KOPT-K1 (cell line): ENCODE measurements at regions not wholly inside any gene's neighbourhood (a gene's known extent, or its start where the extent isn't known, plus 50 kb on each side); places are given as distances from the start of the nearest gene placed in this dataset.
"Not testable (repeated sequence)": the region's sequence is repeated elsewhere in the genome, so short reads cannot be mapped to it uniquely, and the experiment has no call there.

Experiments
- H3K27ac ChIP-seq: fragments of 200-600 bp; sonication (generic); 2 replicates; pipeline ENCODE4 v1.5.1; 2016; ENCODE audit warnings: antibody characterized with exemption, mild to moderate bottlenecking, low read depth, low read length; ENCODE audit not compliant: poor library complexity, severe bottlenecking
- H3K36me3 ChIP-seq: fragments of 200-600 bp; sonication (generic); 2 replicates; pipeline ENCODE4 v1.5.1; 2017; ENCODE audit warnings: antibody characterized with exemption, mild to moderate bottlenecking, low read length, moderate library complexity; ENCODE audit not compliant: insufficient read depth
- H3K9me3 ChIP-seq: fragments of 200-600 bp; sonication (generic); 2 replicates; pipeline ENCODE4 v1.5.1; 2017; ENCODE audit warnings: antibody characterized with exemption, low read length, mild to moderate bottlenecking; ENCODE audit not compliant: insufficient read depth, poor library complexity, severe bottlenecking

DNA sequence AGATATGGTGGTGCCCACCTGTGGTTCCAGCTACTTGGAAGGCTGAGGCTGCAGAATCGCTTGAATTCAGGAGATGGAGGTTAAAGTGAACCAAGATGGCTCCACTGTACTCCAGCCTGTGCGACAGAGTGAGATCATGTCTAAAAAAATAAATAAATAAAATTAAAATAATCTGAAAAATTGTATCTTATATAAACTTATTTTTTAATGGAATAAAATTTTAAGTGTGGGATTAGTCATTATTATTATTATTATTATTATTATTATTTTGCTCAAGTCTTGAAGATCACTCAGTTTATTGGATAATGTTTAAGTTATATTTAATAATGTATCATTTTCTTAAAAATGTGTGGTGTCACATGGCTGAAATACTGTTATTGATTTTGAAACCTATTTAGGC, 688.0 kb upstream of the COX7C start:
- no peaks in the 10 kb centered on the region for H3K36me3 ChIP-seq
- no peaks in the 10 kb centered on the region for H3K9me3 ChIP-seq
- no peak overlapping the region for H3K27ac ChIP-seq

DNA sequence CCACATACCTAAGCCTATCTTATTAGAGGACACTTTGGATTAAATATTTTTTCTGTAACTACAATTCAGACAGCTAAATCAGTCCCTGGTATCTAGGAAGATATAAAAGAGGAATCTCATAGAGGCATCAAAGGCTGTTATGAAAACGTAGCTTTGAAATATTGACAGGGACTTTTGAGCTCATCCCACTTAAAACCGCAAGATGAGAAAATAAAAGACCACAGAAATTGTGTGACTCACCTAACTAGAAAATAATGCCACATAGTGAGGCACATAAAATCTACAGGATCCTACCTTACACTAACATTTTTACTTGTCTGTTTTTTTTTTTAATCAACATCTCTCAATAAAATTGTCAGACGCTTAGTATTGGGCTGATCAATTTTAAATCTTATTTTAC, 686.5 kb upstream of the COX7C start:
- no peaks in the 10 kb centered on the region for H3K9me3 ChIP-seq
- H3K27ac ChIP-seq: no peak overlapping the region
- H3K36me3 ChIP-seq: no peaks in the 10 kb centered on the region

DNA sequence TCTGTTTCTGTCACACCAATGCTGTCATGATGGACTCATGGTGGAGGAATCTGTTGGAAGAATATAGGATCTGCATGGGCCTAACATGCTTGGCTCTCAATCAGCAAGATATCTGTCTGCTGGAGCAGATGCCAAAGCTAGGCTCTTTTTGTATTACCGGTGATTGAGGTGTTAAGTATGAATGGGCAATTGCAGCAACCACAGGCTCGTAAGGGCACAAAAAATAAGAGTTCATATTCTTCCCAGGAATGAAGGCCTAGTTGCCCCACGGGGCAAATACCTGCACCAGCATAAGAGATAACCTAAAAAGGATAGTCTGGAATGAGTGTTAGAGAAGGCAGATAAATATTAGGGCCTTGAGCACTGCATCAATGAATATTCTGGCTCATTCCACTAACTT, 679.5 kb upstream of the COX7C start:
- Histone ChIP-seq H3K9me3 (no peaks in the 10 kb centered on the region), H3K27ac (no peak overlapping the region), H3K36me3 (no peaks in the 10 kb centered on the region)

DNA sequence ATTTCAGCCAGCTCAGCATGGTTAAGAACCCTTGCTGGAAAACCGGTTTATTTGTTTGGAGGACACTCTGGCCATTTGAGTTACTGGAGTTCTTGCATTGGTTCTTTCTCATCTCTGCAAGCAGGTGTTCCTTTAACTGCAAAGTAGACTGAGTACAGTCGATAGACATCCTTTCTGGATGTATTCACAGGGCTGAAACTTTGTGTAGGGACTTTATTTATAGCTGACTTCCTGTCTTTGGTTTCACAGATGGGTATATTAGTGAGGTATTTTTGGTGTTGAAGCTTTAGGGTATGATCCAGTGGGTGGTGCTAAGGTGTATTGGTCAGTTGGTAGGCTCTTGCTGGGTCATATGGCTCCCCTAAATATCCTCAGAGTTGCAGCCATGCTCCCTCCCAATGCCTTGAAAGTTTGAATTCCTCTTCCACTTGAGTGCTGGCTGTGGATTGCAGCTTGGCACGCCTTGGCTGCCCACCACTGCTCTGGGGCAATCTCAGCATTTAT, 666.0 kb upstream of the COX7C start:
- no peaks in the 10 kb centered on the region for H3K9me3 ChIP-seq
- H3K27ac ChIP-seq: no peak overlapping the region
- H3K36me3 ChIP-seq: no peaks in the 10 kb centered on the region

DNA sequence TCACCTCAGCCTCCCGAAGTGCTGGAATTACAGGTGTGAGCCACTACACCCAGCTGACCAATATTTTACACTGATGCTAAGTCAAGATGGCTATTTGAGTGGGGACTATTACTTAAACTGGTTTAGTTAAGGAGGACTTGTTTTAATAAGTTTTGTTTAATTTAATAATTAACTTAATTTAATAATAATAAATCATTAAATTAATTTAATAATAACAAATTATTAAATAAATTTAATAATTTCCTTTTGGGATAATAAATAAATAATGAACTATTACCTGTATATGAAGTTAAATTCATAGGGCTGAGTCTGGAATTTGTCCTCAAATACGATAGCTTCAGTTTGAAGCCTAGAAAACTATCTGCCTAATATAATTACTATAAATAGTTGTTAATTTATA, 665.1 kb upstream of the COX7C start:
- Histone ChIP-seq H3K36me3 (no peaks in the 10 kb centered on the region), H3K9me3 (no peaks in the 10 kb centered on the region), H3K27ac (no peak overlapping the region)

DNA sequence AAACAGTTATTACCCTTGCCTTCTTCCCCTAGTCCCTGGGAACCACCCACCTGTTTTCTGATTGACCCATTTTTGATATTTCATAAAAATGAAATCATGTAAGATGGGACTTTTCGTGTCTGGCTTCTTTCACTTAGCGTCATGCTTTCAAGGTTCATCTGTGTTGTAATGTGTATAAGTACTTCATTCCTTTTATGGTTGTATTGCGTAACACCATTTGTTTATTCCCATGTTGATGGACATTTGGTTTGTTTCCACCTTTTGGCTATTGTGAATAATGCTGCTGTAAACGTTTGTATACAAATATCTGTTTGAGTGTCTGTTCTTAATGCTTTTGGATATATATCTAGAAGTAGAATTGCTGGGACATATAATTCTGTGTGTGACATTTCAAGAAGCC, 650.1 kb upstream of the COX7C start:
- no peaks in the 10 kb centered on the region for H3K36me3 ChIP-seq
- H3K27ac ChIP-seq: no peak overlapping the region

DNA sequence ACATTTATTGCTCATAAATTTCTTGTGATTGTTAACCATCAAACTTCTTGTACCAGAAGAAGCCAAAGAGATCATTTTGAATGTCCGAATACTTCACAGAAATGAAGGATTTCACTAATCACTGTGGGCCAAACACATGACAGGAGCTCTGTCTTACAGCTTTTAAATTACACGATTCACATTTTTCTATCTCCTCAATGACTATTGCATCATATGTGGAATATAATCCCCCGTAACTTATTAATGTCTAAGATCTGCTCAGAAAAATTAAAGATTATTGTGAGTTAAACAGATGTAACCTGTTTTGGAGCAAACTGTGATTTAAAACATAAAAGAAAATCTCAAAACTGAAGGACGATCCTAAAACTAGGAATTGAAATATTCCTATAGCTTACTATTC, 645.2 kb upstream of the COX7C start:
- H3K27ac ChIP-seq: no peak overlapping the region
- no peaks in the 10 kb centered on the region for H3K36me3 ChIP-seq
- H3K9me3 ChIP-seq: no peaks in the 10 kb centered on the region

More for the DNA sequence above, 650.1 kb upstream of the COX7C start:
- H3K9me3 ChIP-seq: no peaks in the 10 kb centered on the region

DNA sequence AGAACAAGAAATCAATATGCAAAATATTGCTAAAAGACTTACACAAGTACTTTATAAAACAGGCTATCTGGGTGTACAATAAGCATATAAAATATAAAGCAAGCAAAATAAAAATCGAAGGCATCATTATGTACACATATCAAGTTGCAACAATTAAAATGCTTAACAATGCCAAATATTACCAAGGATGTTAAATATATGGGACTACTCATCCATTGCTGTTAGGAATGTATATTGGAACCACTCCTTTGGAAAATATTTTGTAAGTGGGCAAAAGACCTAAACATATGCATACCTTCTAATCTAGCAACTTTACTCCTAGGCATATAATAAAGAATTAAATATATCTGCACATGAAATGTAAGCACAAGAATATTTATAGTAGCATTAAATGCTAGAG, 632.6 kb upstream of the COX7C start:
- no peak overlapping the region for H3K27ac ChIP-seq
- H3K36me3 ChIP-seq: no peaks in the 10 kb centered on the region

DNA sequence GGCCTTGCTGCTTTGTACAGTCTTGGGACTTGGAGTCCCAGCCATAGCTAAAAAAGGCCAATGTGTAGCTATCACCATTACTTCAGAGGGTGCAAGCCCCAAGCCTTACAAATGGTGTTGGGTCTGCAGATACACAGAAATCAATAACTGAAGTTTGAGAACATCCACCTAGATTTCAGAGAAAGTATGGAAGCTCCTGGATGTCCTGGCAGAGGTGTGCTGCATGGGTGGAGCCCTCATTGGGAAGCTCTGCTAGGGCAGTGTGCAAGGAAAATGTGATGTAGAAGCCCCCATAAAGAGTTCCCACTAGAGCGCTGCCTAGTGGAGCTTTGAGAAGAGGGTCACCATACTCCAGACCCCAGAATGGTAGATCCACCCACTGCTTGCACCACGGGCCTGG, 626.7 kb upstream of the COX7C start:
- Histone ChIP-seq H3K9me3 (peaks cover 10% of the 10 kb centered on the region), H3K36me3 (no peaks in the 10 kb centered on the region), H3K27ac (no peak overlapping the region)

More for the DNA sequence above, 632.6 kb upstream of the COX7C start:
- no peaks in the 10 kb centered on the region for H3K9me3 ChIP-seq

DNA sequence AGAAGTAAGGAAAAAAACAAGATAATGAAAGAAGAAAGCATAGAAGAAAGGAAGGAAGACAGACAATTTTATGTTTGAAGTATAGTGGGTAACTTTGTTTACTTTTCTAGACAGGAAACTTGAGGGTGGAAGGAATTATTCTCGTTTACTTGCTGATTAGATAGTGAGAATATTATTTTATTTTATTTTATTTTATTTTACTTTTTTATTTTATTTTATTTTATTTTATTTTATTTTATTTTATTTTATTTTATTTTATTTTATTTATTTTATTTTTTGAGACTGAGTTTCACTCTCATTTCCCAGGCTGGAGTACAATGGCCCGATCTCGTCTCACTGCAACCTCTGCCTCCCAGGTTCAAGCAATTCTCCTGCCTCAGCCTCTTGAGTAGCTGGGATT, 623.1 kb upstream of the COX7C start:
- not testable (repeated sequence) for H3K27ac ChIP-seq, H3K36me3 ChIP-seq
- peaks cover 10% of the 10 kb centered on the region for H3K9me3 ChIP-seq

DNA sequence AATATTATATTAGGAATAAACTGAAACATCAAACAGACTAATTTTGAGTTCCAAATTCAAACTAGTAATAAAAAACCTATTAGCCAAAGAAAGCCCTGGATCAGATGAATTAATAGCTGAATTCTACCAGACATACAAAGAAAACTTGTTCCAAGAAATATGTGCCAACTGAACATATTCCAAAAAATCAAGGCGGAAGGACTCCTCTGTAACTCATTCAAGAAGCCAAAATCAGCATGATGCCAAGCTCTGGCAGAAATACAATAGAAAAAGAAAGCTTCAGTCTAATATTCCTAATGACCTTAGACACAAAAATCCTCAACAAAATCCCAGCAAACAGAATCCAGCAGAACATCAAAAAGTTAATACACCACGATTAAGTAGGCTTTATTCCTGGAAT, 619.1 kb upstream of the COX7C start:
- H3K36me3 ChIP-seq: no peaks in the 10 kb centered on the region
- no peak overlapping the region for H3K27ac ChIP-seq
- no peaks in the 10 kb centered on the region for H3K9me3 ChIP-seq

DNA sequence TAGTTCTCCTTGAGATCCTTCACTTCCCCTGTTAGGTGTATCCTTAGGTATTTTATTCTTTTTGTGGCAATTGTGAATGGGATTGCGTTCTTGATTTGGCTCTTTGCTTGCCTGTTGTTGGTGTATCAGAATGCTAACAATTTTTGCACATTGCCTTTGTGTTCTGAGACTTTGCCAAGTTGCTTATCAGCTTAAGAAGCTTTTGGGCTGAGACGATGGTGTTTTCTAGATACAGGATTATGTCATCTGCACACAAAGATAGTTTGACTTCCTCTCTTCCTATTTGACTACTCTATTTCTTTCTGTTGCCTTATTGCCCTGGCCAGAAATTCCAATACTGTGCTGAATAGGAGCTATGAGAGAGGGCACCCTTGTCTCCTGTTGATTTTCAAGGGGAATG, 609.4 kb upstream of the COX7C start:
- Histone ChIP-seq H3K9me3 (no peaks in the 10 kb centered on the region), H3K36me3 (no peaks in the 10 kb centered on the region), H3K27ac (no peak overlapping the region)

DNA sequence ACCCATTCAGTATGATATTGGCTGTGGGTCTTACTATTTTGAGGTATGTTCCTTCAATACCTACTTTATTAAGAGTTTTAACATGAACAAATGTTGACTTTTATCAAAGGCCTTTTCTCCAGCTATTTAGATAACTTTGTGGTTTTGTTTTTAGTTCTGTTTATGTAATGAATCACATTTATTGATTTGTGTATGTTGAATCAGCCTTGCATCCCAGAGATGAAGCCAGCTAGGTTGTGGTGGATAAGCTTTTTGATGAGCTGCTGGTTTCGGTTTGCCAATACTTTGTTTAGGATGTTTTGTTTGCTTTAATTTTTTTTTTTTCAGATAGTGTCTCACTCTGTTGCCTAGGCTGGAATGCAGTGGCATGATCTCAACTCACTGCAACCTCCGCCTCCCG, 609.0 kb upstream of the COX7C start:
- no peaks in the 10 kb centered on the region for H3K36me3 ChIP-seq
- no peak overlapping the region for H3K27ac ChIP-seq
- no peaks in the 10 kb centered on the region for H3K9me3 ChIP-seq

DNA sequence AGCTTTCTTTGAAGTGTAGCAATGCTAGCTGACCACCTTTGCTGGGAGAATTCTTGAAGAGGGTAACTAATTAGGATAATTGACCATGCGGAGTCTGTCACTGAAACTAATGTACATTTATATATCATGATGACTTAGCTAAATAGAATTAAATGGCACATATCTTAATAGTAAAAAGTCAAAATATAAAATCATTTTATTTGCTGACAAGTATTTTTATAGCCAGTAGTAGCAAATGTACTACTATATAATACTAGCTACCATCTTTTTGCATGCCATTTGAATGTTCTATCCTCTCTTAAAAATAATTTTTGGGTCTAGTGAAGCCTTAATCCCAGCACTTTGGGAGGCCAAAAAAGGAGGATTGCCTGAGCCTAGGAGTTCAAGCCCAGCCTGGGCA, 605.8 kb upstream of the COX7C start:
- no peaks in the 10 kb centered on the region for H3K9me3 ChIP-seq
- no peaks in the 10 kb centered on the region for H3K36me3 ChIP-seq
- no peak overlapping the region for H3K27ac ChIP-seq

DNA sequence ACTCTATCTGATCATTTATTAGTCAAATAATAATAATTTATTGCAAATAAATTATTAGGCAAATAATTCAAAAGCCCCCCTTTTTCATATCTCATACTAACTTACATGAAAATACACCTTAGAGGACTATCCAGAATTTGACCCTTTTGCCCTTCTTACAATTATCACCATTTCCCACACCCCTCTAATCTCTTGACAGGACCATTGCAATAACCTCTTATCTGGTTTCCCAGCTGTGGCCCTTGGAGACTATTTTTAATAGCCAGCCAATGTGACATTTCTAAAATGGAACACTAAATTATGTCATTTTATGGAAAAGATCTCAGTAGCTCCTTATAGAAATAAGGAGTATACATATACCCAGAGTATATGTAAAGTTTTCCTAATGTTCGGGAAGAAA, 588.4 kb upstream of the COX7C start:
- H3K9me3 ChIP-seq: no peaks in the 10 kb centered on the region
- no peaks in the 10 kb centered on the region for H3K36me3 ChIP-seq
- no peak overlapping the region for H3K27ac ChIP-seq

DNA sequence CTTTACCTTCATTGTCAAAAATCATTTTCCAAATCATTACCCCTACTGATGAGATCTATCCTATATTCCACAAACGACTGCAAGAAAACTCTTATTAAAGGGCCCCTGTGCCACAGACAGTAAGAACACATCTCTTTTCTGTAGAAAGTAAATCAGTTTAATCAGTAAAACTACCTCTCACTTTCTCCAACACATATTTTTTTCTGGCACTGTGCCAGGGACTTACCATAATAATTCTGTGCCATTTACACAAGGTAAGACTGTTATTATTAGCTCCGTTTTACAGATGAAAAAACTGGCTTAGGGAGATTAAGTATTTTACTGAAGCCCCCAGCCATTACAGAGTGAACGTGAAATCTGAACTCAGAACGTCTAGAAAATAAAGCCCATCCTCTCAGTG, 587.0 kb upstream of the COX7C start:
- Histone ChIP-seq H3K27ac (no peak overlapping the region), H3K36me3 (no peaks in the 10 kb centered on the region), H3K9me3 (no peaks in the 10 kb centered on the region)

DNA sequence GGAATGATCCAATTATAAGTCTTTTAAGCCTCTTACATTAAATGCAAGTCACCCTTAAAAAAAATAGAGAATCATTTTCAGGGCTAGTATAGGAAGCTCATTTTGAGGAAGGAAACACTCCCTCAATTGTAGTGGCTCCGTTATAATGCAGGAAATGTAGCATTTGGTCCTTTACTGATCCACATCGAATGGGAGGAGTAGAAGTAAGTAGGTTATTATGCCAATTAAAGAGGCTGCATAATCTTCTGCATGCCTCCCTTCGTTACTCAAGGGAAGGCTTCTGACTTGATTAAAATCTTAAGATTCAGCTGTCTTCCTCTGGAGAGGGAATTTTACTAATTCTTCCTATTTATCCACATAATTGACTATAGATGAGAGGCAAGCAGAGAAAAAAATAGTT, 579.2 kb upstream of the COX7C start:
- no peak overlapping the region for H3K27ac ChIP-seq
- H3K9me3 ChIP-seq: no peaks in the 10 kb centered on the region

More for the DNA sequence above, 579.2 kb upstream of the COX7C start:
- no peaks in the 10 kb centered on the region for H3K36me3 ChIP-seq
